ENCODE measurements at regions not wholly inside any gene's neighbourhood (a gene's known extent, or its start where the extent isn't known, plus 50 kb on each side); places are given as distances from the start of the nearest gene placed in this dataset.

DNA sequence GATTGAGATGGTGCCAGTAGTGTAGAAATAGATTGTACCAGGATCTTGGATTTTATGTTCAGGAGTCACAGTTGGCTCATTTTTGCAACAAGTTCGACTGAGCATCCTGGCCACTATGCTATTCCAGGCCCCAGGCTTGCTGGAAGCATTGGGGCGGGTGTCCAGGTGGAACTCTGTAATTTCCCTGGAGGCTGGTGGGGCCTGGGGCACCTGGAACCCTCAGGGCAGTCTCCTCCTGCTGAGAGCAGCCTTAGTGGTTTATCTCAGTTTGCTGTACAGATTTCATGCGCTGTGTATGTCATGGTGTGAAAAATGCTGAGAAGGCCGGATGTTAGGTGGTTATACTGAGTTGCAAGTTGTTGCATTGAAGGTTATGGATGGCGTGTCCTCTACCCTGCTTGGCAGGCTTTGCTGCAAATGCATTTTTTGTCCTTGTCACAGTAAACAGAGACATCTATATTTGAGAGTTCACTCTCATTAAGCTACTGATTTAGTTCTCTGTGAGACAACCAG lies 135.1 kb upstream of the MYLIP start:
- Histone ChIP-seq H3K36me3 (ENCODE audit: control insufficient read depth in 1 of 2, insufficient read depth in 2 of 2, low read length in 2 of 2) (no peaks in the 10 kb centered on the region), H3K14ac (ENCODE audit: low read length) (no peak overlapping the region), H4K91ac (ENCODE audit: low read depth, low read length) (no peak overlapping the region), H2BK120ac (ENCODE audit: insufficient read depth, low read length, poor library complexity) (no peak overlapping the region), H3K4me2 (ENCODE audit: low read length) (no peak overlapping the region), H3K4me1 (ENCODE audit: control insufficient read depth in 1 of 2, insufficient read depth in 2 of 2, low read length in 2 of 2) (no peaks in the 10 kb centered on the region), H3K4ac (ENCODE audit: low read depth, low read length) (no peak overlapping the region), H3K27ac (ENCODE audit: low read depth, low read length) (no peak overlapping the region), H3K79me2 (ENCODE audit: control insufficient read depth, insufficient read depth, low read length, poor library complexity) (no peaks in the 10 kb centered on the region), H2AFZ (ENCODE audit: insufficient read depth, low read length, poor library complexity) (no peak overlapping the region), H4K12ac (ENCODE audit: low read depth, low read length) (no peak overlapping the region), H3K9me3 (ENCODE audit: insufficient read depth, low read depth, low read length) (no peaks in the 10 kb centered on the region), H3K4me3 (ENCODE audit: low read depth, low read length) (no peak overlapping the region), H2BK5ac (ENCODE audit: low read depth, low read length, poor library complexity) (no peak overlapping the region), H3K23ac (ENCODE audit: low read length) (no peak overlapping the region), H3K18ac (ENCODE audit: low read length) (no peak overlapping the region), H3K79me1 (ENCODE audit: low read length) (no peaks in the 10 kb centered on the region), H4K8ac (ENCODE audit: low read depth, low read length) (no peak overlapping the region), H3K27me3 (ENCODE audit: insufficient read depth, low read length) (no peaks in the 10 kb centered on the region), H3K9ac (ENCODE audit: low read length) (no peak overlapping the region), H2AK5ac (ENCODE audit: low read length) (no peak overlapping the region), H2BK12ac (ENCODE audit: low read length) (no peak overlapping the region)
- no CpG with 5 or more reads among the region's 5 CpGs for WGBS (ENCODE audit: extremely low coverage, insufficient coverage, insufficient read length)
- DNase-seq = peak; percentile 96 to 98

DNA sequence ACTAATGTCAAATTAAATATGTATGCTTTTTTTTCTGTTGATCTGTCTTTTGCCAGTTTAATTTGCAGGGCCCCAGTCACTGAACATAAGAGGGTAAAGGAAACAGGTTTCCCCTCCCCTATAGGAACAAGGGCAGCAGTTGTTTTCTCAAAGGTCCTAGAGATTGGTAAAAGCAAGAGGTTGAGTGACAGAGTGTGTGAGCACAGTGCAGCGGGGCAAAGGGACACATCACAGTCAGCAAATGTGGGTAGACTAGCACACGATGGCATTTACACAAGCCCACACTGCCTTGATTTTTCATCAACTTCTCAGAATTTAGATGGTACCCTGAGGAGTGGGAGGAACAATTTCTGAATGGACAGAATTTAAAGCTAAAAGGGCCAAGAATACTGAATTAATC lies 138.7 kb upstream of the MYLIP start:
- no peak overlapping the region for H3K4me3 ChIP-seq (ENCODE audit: low read depth, low read length)
- no peak overlapping the region for H3K9ac ChIP-seq (ENCODE audit: low read length)
- no peak overlapping the region for H3K18ac ChIP-seq (ENCODE audit: low read length)
- no peak overlapping the region for H2BK120ac ChIP-seq (ENCODE audit: insufficient read depth, low read length, poor library complexity)
- no CpG with 5 or more reads among the region's 2 CpGs for WGBS (ENCODE audit: extremely low coverage, insufficient coverage, insufficient read length)
- no peak overlapping the region for H4K91ac ChIP-seq (ENCODE audit: low read depth, low read length)
- no peaks in the 10 kb centered on the region for H3K79me2 ChIP-seq (ENCODE audit: control insufficient read depth, insufficient read depth, low read length, poor library complexity)
- H3K36me3 ChIP-seq (ENCODE audit: control insufficient read depth in 1 of 2, insufficient read depth in 2 of 2, low read length in 2 of 2) = no peaks in the 10 kb centered on the region
- no peak overlapping the region for H2BK12ac ChIP-seq (ENCODE audit: low read length)
- H3K4me1 ChIP-seq (ENCODE audit: control insufficient read depth in 1 of 2, insufficient read depth in 2 of 2, low read length in 2 of 2) = no peaks in the 10 kb centered on the region
- H3K14ac ChIP-seq (ENCODE audit: low read length) = no peak overlapping the region
- no peak overlapping the region for H4K8ac ChIP-seq (ENCODE audit: low read depth, low read length)
- H3K27me3 ChIP-seq (ENCODE audit: insufficient read depth, low read length) = no peaks in the 10 kb centered on the region
- no peak overlapping the region for H3K27ac ChIP-seq (ENCODE audit: low read depth, low read length)
- H2BK5ac ChIP-seq (ENCODE audit: low read depth, low read length, poor library complexity) = no peak overlapping the region
- no peak overlapping the region for H3K23ac ChIP-seq (ENCODE audit: low read length)
- H2AK5ac ChIP-seq (ENCODE audit: low read length) = no peak overlapping the region
- H3K79me1 ChIP-seq (ENCODE audit: low read length) = no peaks in the 10 kb centered on the region
- no peak overlapping the region for H2AFZ ChIP-seq (ENCODE audit: insufficient read depth, low read length, poor library complexity)
- no peak overlapping the region for H3K4me2 ChIP-seq (ENCODE audit: low read length)
- H3K4ac ChIP-seq (ENCODE audit: low read depth, low read length) = no peak overlapping the region
- no peak for DNase-seq
- H4K12ac ChIP-seq (ENCODE audit: low read depth, low read length) = no peak overlapping the region
- H3K9me3 ChIP-seq (ENCODE audit: insufficient read depth, low read depth, low read length) = no peaks in the 10 kb centered on the region

GRCh38 chr6:15989397-15989796 lies 139.5 kb upstream of the MYLIP start:
- Histone ChIP-seq H3K23ac (ENCODE audit: low read length) (no peak overlapping the region), H3K18ac (ENCODE audit: low read length) (no peak overlapping the region), H4K91ac (ENCODE audit: low read depth, low read length) (no peak overlapping the region), H2AK5ac (ENCODE audit: low read length) (no peak overlapping the region), H3K79me1 (ENCODE audit: low read length) (no peaks in the 10 kb centered on the region), H2BK120ac (ENCODE audit: insufficient read depth, low read length, poor library complexity) (no peak overlapping the region), H3K4me3 (ENCODE audit: low read depth, low read length) (no peak overlapping the region), H2BK5ac (ENCODE audit: low read depth, low read length, poor library complexity) (no peak overlapping the region), H3K4me2 (ENCODE audit: low read length) (no peak overlapping the region), H3K27me3 (ENCODE audit: insufficient read depth, low read length) (no peaks in the 10 kb centered on the region), H3K9me3 (ENCODE audit: insufficient read depth, low read depth, low read length) (no peaks in the 10 kb centered on the region), H4K12ac (ENCODE audit: low read depth, low read length) (no peak overlapping the region), H3K4me1 (ENCODE audit: control insufficient read depth in 1 of 2, insufficient read depth in 2 of 2, low read length in 2 of 2) (no peaks in the 10 kb centered on the region), H3K27ac (ENCODE audit: low read depth, low read length) (no peak overlapping the region), H3K14ac (ENCODE audit: low read length) (no peak overlapping the region), H3K4ac (ENCODE audit: low read depth, low read length) (no peak overlapping the region), H4K8ac (ENCODE audit: low read depth, low read length) (no peak overlapping the region), H3K79me2 (ENCODE audit: control insufficient read depth, insufficient read depth, low read length, poor library complexity) (no peaks in the 10 kb centered on the region), H2AFZ (ENCODE audit: insufficient read depth, low read length, poor library complexity) (no peak overlapping the region), H2BK12ac (ENCODE audit: low read length) (no peak overlapping the region), H3K9ac (ENCODE audit: low read length) (no peak overlapping the region), H3K36me3 (ENCODE audit: control insufficient read depth in 1 of 2, insufficient read depth in 2 of 2, low read length in 2 of 2) (no peaks in the 10 kb centered on the region)
- WGBS (ENCODE audit: extremely low coverage, insufficient coverage, insufficient read length) = no CpG with 5 or more reads among the region's 2 CpGs
- no peak for DNase-seq

- no peak overlapping the region for H2BK12ac ChIP-seq (ENCODE audit: low read length)
- H3K9me3 ChIP-seq (ENCODE audit: insufficient read depth, low read depth, low read length) = no peaks in the 10 kb centered on the region
- no peak overlapping the region for H2BK120ac ChIP-seq (ENCODE audit: insufficient read depth, low read length, poor library complexity)
- H4K8ac ChIP-seq (ENCODE audit: low read depth, low read length) = no peak overlapping the region
- peak in 1 of 2 donors; percentile 61 for DNase-seq
- H3K4ac ChIP-seq (ENCODE audit: low read depth, low read length) = no peak overlapping the region
- no peak overlapping the region for H3K23ac ChIP-seq (ENCODE audit: low read length)
- no peak overlapping the region for H3K14ac ChIP-seq (ENCODE audit: low read length)
- H3K4me3 ChIP-seq (ENCODE audit: low read depth, low read length) = no peak overlapping the region
- H3K36me3 ChIP-seq (ENCODE audit: control insufficient read depth in 1 of 2, insufficient read depth in 2 of 2, low read length in 2 of 2) = no peaks in the 10 kb centered on the region
- no peak overlapping the region for H3K4me2 ChIP-seq (ENCODE audit: low read length)
- H2AFZ ChIP-seq (ENCODE audit: insufficient read depth, low read length, poor library complexity) = no peak overlapping the region
- H3K79me2 ChIP-seq (ENCODE audit: control insufficient read depth, insufficient read depth, low read length, poor library complexity) = no peaks in the 10 kb centered on the region
- H3K79me1 ChIP-seq (ENCODE audit: low read length) = no peaks in the 10 kb centered on the region
- no peak overlapping the region for H3K18ac ChIP-seq (ENCODE audit: low read length)
- no peaks in the 10 kb centered on the region for H3K27me3 ChIP-seq (ENCODE audit: insufficient read depth, low read length)
- no peak overlapping the region for H3K9ac ChIP-seq (ENCODE audit: low read length)
- no peak overlapping the region for H4K12ac ChIP-seq (ENCODE audit: low read depth, low read length)
- no CpG with 5 or more reads among the region's 6 CpGs for WGBS (ENCODE audit: extremely low coverage, insufficient coverage, insufficient read length)
- H2BK5ac ChIP-seq (ENCODE audit: low read depth, low read length, poor library complexity) = no peak overlapping the region
- H2AK5ac ChIP-seq (ENCODE audit: low read length) = no peak overlapping the region
- no peak overlapping the region for H3K27ac ChIP-seq (ENCODE audit: low read depth, low read length)
- H3K4me1 ChIP-seq (ENCODE audit: control insufficient read depth in 1 of 2, insufficient read depth in 2 of 2, low read length in 2 of 2) = no peaks in the 10 kb centered on the region
- H4K91ac ChIP-seq (ENCODE audit: low read depth, low read length) = no peak overlapping the region
Observed at GRCh38 chr6:15987569-15987968, 141.3 kb upstream of the MYLIP start.
